GM23338 (cell line): ENCODE measurements at regions not wholly inside any gene's neighbourhood (a gene's known extent, or its start where the extent isn't known, plus 50 kb on each side); places are given as distances from the start of the nearest gene placed in this dataset.

Experiments
- ATAC-seq: fragments of 200-7000 bp; cut with Tn5 transposase; 3 replicates; pipeline ENCODE4 v1.9.1; 2020
- DNase-seq: peaks from one replicate; pipeline ENCODE4 v3.0.0-alpha.2; 2015; ENCODE audit warnings: low spot score
- H2AFZ ChIP-seq: fragments of 200-600 bp; sonication (generic); 2 replicates; pipeline ENCODE4 v1.8.0; 2016; ENCODE audit warnings: antibody characterized with exemption, mild to moderate bottlenecking, moderate library complexity
- H3F3A ChIP-seq: fragments of 200-600 bp; sonication (generic); replicated peaks from 2 replicates; pipeline ENCODE4 v1.8.0; 2017; ENCODE audit warnings: antibody characterized with exemption, mixed run types, low read depth
- H3K27ac ChIP-seq: fragments of 200-600 bp; sonication (generic); 2 replicates; pipeline ENCODE4 v1.6.1; 2016; ENCODE audit warnings: low read depth
- H3K27me3 ChIP-seq: fragments of 200-600 bp; sonication (generic); 2 replicates; pipeline ENCODE4 v1.8.0; 2016; ENCODE audit warnings: mild to moderate bottlenecking, mixed run types, moderate library complexity; ENCODE audit not compliant: insufficient read depth
- H3K36me3 ChIP-seq: fragments of 200-600 bp; sonication (generic); 2 replicates; pipeline ENCODE4 v1.8.0; 2016; ENCODE audit warnings: mild to moderate bottlenecking; ENCODE audit not compliant: insufficient read depth
- H3K4me1 ChIP-seq: fragments of 200-600 bp; sonication (generic); 2 replicates; pipeline ENCODE4 v1.8.0; 2016; ENCODE audit warnings: mild to moderate bottlenecking, moderate library complexity; ENCODE audit not compliant: insufficient read depth
- H3K4me2 ChIP-seq: fragments of 200-600 bp; sonication (generic); 2 replicates; pipeline ENCODE4 v1.7.1; 2017; ENCODE audit warnings: mixed run types
- H3K4me3 ChIP-seq: fragments of 200-600 bp; sonication (generic); 2 replicates; pipeline ENCODE4 v1.6.1; 2016; ENCODE audit warnings: mixed run types
- H3K79me2 ChIP-seq: fragments of 200-600 bp; sonication (generic); replicated peaks from 2 replicates; pipeline ENCODE4 v1.8.0; 2017; ENCODE audit warnings: mild to moderate bottlenecking; ENCODE audit not compliant: insufficient read depth
- H3K9me2 ChIP-seq: fragments of 200-600 bp; sonication (generic); 2 replicates; pipeline ENCODE4 v1.8.0; 2017; ENCODE audit not compliant: insufficient read depth
- H4K20me1 ChIP-seq: fragments of 200-600 bp; sonication (generic); replicated peaks from 2 replicates; pipeline ENCODE4 v1.8.0; 2017; ENCODE audit warnings: mild to moderate bottlenecking; ENCODE audit not compliant: insufficient read depth
- H3K27ac Mint-ChIP-seq: 2 replicates; pipeline ENCODE4 v1.8.0; 2020; ENCODE audit warnings: inconsistent platforms, mild to moderate bottlenecking, moderate library complexity, mixed read lengths
- H3K27me3 Mint-ChIP-seq: 3 replicates; pipeline ENCODE4 v1.8.0; 2022; ENCODE audit warnings: low read depth, mild to moderate bottlenecking, moderate library complexity, mixed read lengths, inconsistent platforms; ENCODE audit not compliant: insufficient read depth, poor library complexity
- H3K36me3 Mint-ChIP-seq: 3 replicates; pipeline ENCODE4 v1.8.0; 2021; ENCODE audit warnings: low read depth, mild to moderate bottlenecking, inconsistent platforms, moderate library complexity, mixed read lengths
- H3K4me1 Mint-ChIP-seq: 3 replicates; pipeline ENCODE4 v1.8.0; 2020; ENCODE audit warnings: mild to moderate bottlenecking, inconsistent platforms, mixed read lengths
- H3K4me3 Mint-ChIP-seq: 3 replicates; pipeline ENCODE4 v1.8.0; 2021; ENCODE audit warnings: moderate library complexity, mild to moderate bottlenecking, inconsistent platforms, mixed read lengths
- H3K9me3 Mint-ChIP-seq: 3 replicates; pipeline ENCODE4 v1.8.0; 2020; ENCODE audit warnings: moderate library complexity, mild to moderate bottlenecking, inconsistent platforms, mixed read lengths
- CREB1 ChIP-seq: fragments of 250-450 bp; sonication (Bioruptor Pico); IDR thresholded peaks from 2 replicates; pipeline ENCODE4 v1.5.0; 2020; ENCODE audit warnings: low read depth, mild to moderate bottlenecking, moderate library complexity
- EZH2 ChIP-seq: fragments of 200-600 bp; sonication (generic); IDR thresholded peaks from one replicate; pipeline ENCODE4 v1.8.0; 2017; ENCODE audit warnings: antibody characterized with exemption, mild to moderate bottlenecking, low read depth; ENCODE audit not compliant: unreplicated experiment
- EZH2phosphoT487 ChIP-seq: fragments of 200-600 bp; sonication (generic); IDR thresholded peaks from one replicate; pipeline ENCODE4 v1.8.1; 2018; ENCODE audit warnings: antibody characterized with exemption; ENCODE audit not compliant: unreplicated experiment
- NANOG ChIP-seq: IDR thresholded peaks from 2 replicates; pipeline ENCODE4 v1.6.1; 2016; ENCODE audit warnings: antibody characterized with exemption, borderline replicate concordance
- POLR2AphosphoS5 ChIP-seq: IDR thresholded peaks from 2 replicates; pipeline ENCODE4 v1.6.1; 2016; ENCODE audit warnings: antibody characterized with exemption, low read depth
- STAT1 ChIP-seq: IDR thresholded peaks from one replicate; pipeline ENCODE4 v1.6.1; 2016; ENCODE audit warnings: antibody characterized with exemption; ENCODE audit not compliant: unreplicated experiment
- ZNF114 ChIP-seq: fragments of 250-450 bp; sonication (Bioruptor Pico); IDR thresholded peaks from 2 replicates; pipeline ENCODE4 v1.5.0; 2020; ENCODE audit warnings: mild to moderate bottlenecking, moderate library complexity
- ZNF331 ChIP-seq: fragments of 250-450 bp; sonication (Bioruptor Pico); IDR thresholded peaks from 2 replicates; pipeline ENCODE4 v1.5.0; 2020; ENCODE audit warnings: low read depth, mild to moderate bottlenecking, moderate library complexity
- TF ChIP-seq, protein P1 (sequence below): fragments of 250-450 bp; sonication (Bioruptor Pico); IDR thresholded peaks from 2 replicates; pipeline ENCODE4 v1.5.0; 2020; ENCODE audit warnings: mild to moderate bottlenecking, moderate library complexity
- TF ChIP-seq, protein P2 (sequence below): IDR thresholded peaks from 2 replicates; pipeline ENCODE4 v1.6.1; 2016; ENCODE audit warnings: antibody characterized with exemption
- TF ChIP-seq, protein P3 (sequence below): IDR thresholded peaks from one replicate; pipeline ENCODE4 v1.6.1; 2018; ENCODE audit warnings: antibody characterized with exemption; ENCODE audit not compliant: unreplicated experiment
- TF ChIP-seq, protein P4 (sequence below), 2 experiments: fragments of 200-600 bp in 1 of 2; sonication (generic) in 1 of 2; conservative IDR thresholded peaks; 2 replicates each; pipeline versions ENCODE4 v1.5.1 to v1.6.1; 2016 to 2017; ENCODE audit warnings: antibody characterized with exemption in 2 of 2, low read depth in 2 of 2, mild to moderate bottlenecking in 2 of 2, moderate library complexity in 1 of 2

DNA sequence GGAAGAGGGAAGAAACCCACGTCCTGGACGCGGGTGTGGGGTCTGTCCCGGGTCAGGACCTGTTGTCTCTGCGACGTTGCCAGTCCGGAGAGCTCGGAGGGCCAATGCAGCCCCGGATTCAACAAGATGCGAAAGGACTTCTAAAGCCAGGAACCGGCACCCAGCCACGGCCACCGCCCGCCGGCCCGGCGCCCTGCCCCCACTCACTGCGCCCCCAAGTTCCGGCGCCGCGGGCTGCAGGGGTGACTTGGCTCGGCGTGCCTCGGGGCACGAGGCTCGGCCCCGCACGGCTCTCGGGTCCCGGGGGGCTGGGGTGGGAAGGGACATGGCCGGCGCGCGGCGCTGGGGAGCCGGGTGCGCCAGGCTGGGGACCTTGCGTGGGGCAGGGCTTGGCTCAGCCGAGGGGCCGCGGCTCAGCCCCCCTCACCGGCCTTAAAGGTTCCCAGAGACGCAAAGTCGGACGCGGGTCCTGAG, 51.8 kb upstream of the H6PD start:
- Mint-ChIP-seq H3K27ac (no peak overlapping the region), H3K4me1 (peaks cover 31% of the 10 kb centered on the region), H3K9me3 (no peaks in the 10 kb centered on the region), H3K4me3 (peak overlapping the region; percentile 86), H3K36me3 (peaks cover 25% of the 10 kb centered on the region), H3K27me3 (peaks cover 30% of the 10 kb centered on the region)
- peak overlapping the region; percentile 93 for H3K4me3 ChIP-seq
- H4K20me1 ChIP-seq: peaks cover 7% of the 10 kb centered on the region; the same call in 1 of the 2 replicates
- peaks cover 27% of the 10 kb centered on the region for H3K27me3 ChIP-seq
- DNase-seq (peak; percentile 43), ATAC-seq (peak; percentile 10)
- H3K9me2 ChIP-seq: no peaks in the 10 kb centered on the region
- TF ChIP-seq, protein P1, sequence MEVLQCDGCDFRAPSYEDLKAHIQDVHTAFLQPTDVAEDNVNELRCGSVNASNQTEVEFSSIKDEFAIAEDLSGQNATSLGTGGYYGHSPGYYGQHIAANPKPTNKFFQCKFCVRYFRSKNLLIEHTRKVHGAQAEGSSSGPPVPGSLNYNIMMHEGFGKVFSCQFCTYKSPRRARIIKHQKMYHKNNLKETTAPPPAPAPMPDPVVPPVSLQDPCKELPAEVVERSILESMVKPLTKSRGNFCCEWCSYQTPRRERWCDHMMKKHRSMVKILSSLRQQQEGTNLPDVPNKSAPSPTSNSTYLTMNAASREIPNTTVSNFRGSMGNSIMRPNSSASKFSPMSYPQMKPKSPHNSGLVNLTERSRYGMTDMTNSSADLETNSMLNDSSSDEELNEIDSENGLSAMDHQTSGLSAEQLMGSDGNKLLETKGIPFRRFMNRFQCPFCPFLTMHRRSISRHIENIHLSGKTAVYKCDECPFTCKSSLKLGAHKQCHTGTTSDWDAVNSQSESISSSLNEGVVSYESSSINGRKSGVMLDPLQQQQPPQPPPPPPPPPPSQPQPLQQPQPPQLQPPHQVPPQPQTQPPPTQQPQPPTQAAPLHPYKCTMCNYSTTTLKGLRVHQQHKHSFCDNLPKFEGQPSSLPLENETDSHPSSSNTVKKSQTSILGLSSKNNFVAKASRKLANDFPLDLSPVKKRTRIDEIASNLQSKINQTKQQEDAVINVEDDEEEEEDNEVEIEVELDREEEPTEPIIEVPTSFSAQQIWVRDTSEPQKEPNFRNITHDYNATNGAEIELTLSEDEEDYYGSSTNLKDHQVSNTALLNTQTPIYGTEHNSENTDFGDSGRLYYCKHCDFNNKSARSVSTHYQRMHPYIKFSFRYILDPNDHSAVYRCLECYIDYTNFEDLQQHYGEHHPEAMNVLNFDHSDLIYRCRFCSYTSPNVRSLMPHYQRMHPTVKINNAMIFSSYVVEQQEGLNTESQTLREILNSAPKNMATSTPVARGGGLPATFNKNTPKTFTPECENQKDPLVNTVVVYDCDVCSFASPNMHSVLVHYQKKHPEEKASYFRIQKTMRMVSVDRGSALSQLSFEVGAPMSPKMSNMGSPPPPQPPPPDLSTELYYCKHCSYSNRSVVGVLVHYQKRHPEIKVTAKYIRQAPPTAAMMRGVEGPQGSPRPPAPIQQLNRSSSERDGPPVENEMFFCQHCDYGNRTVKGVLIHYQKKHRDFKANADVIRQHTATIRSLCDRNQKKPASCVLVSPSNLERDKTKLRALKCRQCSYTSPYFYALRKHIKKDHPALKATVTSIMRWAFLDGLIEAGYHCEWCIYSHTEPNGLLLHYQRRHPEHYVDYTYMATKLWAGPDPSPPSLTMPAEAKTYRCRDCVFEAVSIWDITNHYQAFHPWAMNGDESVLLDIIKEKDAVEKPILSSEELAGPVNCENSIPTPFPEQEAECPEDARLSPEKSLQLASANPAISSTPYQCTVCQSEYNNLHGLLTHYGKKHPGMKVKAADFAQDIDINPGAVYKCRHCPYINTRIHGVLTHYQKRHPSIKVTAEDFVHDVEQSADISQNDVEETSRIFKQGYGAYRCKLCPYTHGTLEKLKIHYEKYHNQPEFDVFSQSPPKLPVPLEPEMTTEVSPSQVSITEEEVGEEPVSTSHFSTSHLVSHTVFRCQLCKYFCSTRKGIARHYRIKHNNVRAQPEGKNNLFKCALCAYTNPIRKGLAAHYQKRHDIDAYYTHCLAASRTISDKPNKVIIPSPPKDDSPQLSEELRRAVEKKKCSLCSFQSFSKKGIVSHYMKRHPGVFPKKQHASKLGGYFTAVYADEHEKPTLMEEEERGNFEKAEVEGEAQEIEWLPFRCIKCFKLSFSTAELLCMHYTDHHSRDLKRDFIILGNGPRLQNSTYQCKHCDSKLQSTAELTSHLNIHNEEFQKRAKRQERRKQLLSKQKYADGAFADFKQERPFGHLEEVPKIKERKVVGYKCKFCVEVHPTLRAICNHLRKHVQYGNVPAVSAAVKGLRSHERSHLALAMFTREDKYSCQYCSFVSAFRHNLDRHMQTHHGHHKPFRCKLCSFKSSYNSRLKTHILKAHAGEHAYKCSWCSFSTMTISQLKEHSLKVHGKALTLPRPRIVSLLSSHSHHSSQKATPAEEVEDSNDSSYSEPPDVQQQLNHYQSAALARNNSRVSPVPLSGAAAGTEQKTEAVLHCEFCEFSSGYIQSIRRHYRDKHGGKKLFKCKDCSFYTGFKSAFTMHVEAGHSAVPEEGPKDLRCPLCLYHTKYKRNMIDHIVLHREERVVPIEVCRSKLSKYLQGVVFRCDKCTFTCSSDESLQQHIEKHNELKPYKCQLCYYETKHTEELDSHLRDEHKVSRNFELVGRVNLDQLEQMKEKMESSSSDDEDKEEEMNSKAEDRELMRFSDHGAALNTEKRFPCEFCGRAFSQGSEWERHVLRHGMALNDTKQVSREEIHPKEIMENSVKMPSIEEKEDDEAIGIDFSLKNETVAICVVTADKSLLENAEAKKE (CRISPR knock-in tag): no peak
- no peak for TF ChIP-seq ZNF114
- TF ChIP-seq EZH2phosphoT487: no peak
- no peak for TF ChIP-seq NANOG
- no peak for TF ChIP-seq POLR2AphosphoS5
- no peak for TF ChIP-seq EZH2
- TF ChIP-seq STAT1: no peak
- no peak for TF ChIP-seq ZNF331 (CRISPR knock-in tag)
- TF ChIP-seq, protein P2, sequence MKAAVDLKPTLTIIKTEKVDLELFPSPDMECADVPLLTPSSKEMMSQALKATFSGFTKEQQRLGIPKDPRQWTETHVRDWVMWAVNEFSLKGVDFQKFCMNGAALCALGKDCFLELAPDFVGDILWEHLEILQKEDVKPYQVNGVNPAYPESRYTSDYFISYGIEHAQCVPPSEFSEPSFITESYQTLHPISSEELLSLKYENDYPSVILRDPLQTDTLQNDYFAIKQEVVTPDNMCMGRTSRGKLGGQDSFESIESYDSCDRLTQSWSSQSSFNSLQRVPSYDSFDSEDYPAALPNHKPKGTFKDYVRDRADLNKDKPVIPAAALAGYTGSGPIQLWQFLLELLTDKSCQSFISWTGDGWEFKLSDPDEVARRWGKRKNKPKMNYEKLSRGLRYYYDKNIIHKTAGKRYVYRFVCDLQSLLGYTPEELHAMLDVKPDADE: no peak
- TF ChIP-seq CREB1 (CRISPR knock-in tag): no peak
- TF ChIP-seq, protein P3, sequence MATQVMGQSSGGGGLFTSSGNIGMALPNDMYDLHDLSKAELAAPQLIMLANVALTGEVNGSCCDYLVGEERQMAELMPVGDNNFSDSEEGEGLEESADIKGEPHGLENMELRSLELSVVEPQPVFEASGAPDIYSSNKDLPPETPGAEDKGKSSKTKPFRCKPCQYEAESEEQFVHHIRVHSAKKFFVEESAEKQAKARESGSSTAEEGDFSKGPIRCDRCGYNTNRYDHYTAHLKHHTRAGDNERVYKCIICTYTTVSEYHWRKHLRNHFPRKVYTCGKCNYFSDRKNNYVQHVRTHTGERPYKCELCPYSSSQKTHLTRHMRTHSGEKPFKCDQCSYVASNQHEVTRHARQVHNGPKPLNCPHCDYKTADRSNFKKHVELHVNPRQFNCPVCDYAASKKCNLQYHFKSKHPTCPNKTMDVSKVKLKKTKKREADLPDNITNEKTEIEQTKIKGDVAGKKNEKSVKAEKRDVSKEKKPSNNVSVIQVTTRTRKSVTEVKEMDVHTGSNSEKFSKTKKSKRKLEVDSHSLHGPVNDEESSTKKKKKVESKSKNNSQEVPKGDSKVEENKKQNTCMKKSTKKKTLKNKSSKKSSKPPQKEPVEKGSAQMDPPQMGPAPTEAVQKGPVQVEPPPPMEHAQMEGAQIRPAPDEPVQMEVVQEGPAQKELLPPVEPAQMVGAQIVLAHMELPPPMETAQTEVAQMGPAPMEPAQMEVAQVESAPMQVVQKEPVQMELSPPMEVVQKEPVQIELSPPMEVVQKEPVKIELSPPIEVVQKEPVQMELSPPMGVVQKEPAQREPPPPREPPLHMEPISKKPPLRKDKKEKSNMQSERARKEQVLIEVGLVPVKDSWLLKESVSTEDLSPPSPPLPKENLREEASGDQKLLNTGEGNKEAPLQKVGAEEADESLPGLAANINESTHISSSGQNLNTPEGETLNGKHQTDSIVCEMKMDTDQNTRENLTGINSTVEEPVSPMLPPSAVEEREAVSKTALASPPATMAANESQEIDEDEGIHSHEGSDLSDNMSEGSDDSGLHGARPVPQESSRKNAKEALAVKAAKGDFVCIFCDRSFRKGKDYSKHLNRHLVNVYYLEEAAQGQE: no peak
- TF ChIP-seq, protein P4, sequence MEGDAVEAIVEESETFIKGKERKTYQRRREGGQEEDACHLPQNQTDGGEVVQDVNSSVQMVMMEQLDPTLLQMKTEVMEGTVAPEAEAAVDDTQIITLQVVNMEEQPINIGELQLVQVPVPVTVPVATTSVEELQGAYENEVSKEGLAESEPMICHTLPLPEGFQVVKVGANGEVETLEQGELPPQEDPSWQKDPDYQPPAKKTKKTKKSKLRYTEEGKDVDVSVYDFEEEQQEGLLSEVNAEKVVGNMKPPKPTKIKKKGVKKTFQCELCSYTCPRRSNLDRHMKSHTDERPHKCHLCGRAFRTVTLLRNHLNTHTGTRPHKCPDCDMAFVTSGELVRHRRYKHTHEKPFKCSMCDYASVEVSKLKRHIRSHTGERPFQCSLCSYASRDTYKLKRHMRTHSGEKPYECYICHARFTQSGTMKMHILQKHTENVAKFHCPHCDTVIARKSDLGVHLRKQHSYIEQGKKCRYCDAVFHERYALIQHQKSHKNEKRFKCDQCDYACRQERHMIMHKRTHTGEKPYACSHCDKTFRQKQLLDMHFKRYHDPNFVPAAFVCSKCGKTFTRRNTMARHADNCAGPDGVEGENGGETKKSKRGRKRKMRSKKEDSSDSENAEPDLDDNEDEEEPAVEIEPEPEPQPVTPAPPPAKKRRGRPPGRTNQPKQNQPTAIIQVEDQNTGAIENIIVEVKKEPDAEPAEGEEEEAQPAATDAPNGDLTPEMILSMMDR (conservative IDR thresholded peaks at IDR 0.05; ENCODE audit: low read depth in 2 of 2): no peak
- H3K27ac ChIP-seq: no peak overlapping the region
- H3K79me2 ChIP-seq: peaks cover 39% of the 10 kb centered on the region
- peaks cover 4% of the 10 kb centered on the region; the same call in 1 of the 2 replicates for H3K36me3 ChIP-seq
- H2AFZ ChIP-seq: peak overlapping the region; percentile 69
- peaks cover 18% of the 10 kb centered on the region for H3K4me1 ChIP-seq
- H3K4me2 ChIP-seq: peak overlapping the region; percentile 98
- peaks cover 4% of the 10 kb centered on the region for H3F3A ChIP-seq
